GM12801 (cell line): ENCODE measurements at regions not wholly inside any gene's neighbourhood (a gene's known extent, or its start where the extent isn't known, plus 50 kb on each side); places are given as distances from the start of the nearest gene placed in this dataset.

Experiments
- TF ChIP-seq, protein P1 (sequence below): IDR thresholded peaks from one replicate; pipeline ENCODE4 v1.5.1; 2011; ENCODE audit warnings: control low read depth; ENCODE audit not compliant: insufficient read length; ENCODE audit errors: extremely low read depth

GRCh38 chr14:71666571-71667145 lies 265.6 kb upstream of the RGS6 start:
- TF ChIP-seq, protein P1, sequence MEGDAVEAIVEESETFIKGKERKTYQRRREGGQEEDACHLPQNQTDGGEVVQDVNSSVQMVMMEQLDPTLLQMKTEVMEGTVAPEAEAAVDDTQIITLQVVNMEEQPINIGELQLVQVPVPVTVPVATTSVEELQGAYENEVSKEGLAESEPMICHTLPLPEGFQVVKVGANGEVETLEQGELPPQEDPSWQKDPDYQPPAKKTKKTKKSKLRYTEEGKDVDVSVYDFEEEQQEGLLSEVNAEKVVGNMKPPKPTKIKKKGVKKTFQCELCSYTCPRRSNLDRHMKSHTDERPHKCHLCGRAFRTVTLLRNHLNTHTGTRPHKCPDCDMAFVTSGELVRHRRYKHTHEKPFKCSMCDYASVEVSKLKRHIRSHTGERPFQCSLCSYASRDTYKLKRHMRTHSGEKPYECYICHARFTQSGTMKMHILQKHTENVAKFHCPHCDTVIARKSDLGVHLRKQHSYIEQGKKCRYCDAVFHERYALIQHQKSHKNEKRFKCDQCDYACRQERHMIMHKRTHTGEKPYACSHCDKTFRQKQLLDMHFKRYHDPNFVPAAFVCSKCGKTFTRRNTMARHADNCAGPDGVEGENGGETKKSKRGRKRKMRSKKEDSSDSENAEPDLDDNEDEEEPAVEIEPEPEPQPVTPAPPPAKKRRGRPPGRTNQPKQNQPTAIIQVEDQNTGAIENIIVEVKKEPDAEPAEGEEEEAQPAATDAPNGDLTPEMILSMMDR = no peak

DNA sequence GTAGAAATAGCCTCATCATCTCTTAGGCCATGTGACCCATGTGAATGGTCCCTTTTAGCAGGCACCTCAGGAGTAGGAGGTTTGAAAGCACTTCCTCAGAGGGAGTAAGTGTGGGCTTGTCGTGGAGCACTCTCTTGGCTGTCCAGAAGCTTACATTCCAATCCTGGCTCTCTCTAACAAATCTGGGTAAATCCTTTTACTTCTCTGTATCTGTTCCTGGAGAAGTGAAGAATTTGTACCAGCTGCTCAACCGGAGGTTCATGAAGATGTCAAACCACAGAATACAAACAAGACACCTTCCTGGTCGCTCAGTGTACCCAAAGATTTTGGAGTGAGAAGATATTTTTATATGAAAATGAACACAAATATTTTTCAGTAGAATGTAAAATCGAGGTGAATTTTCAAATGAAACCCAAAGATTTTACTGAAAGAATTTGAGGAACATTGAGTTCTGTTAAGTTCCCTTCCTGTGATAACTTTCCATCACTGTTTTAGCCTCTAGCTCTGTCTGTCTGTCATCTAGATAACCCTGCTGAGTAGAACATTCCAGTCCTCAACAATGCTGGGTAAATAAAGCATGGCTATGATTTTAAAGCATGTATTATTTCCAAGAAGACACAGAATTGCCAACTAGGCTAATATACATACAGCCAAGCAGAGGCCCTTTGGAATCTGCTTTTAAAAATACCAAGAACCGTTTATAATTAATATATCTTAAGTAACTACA lies 263.9 kb upstream of the RGS6 start:
- TF ChIP-seq, protein P1 = no peak

DNA sequence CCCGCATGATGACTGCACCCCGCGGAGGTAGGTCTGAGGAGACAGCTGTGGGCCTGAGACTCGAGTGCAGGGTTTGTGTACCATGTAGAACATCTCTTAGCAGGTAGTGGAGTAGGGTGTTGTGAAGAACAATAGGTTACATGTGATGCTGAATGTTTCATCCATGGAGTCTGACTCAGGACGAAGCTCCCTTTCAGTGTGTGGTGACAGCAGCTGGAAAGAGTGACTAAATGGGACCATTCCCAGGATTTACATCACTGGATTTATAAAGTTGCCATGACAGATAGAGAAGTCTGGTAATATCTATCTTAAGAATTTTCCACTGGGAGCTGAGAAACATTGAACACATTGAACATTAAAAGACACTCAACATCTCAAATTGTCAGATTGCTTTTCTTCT lies 259.6 kb upstream of the RGS6 start:
- TF ChIP-seq, protein P1 = no peak

- TF ChIP-seq, protein P1 = no peak
Observed at GRCh38 chr14:71675126-71675899, 256.9 kb upstream of the RGS6 start.

- TF ChIP-seq, protein P1 = no peak
Observed at GRCh38 chr14:71675900-71676287, 256.3 kb upstream of the RGS6 start.

DNA sequence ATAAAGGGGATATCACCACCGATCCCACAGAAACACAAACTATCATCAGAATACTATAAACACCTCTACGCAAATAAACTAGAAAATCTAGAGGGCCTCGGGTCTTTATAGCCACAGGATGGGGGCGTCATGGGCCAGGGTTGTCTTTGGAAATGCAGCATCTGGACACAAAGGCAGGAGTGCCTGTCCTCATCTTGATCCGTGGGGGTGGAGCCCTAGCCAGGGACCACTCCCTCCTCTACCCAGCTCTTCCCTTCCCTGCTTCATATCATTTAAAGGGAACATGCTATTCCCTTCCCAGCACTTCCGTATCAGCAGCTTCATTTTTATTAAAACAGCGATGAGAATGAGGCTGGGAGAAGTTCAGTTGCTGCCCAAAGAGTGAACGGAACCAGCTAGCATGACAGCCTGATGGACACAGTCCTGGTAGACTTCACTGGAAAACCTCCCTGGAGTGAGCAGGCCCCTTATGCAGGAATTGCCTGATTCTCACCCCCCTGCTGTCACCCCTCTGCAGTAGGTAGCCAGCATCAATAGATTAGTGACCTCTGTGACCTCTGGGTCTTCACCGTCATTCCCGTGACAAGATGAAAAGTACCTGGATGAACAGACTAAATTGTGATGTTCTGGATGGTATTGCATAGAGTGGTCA lies 251.4 kb upstream of the RGS6 start:
- TF ChIP-seq, protein P1 = no peak

- TF ChIP-seq, protein P1 = no peak
Observed at GRCh38 chr14:71682337-71682736, 249.9 kb upstream of the RGS6 start.
